KMS-11 (cell line): ENCODE measurements at regions not wholly inside any gene's neighbourhood (a gene's known extent, or its start where the extent isn't known, plus 50 kb on each side); places are given as distances from the start of the nearest gene placed in this dataset.

Experiments used
- H2AFZ ChIP-seq: fragments of 200-600 bp; sonication (generic); 2 replicates; pipeline ENCODE4 v1.6.1; 2016; ENCODE audit warnings: antibody characterized with exemption, mixed run types, low read depth
- H3K27ac ChIP-seq: fragments of 200-600 bp; sonication (generic); 2 replicates; pipeline ENCODE4 v1.6.1; 2016; ENCODE audit warnings: mild to moderate bottlenecking, mixed run types
- H3K27me3 ChIP-seq: fragments of 200-600 bp; sonication (generic); 2 replicates; pipeline ENCODE4 v1.6.1; 2017; ENCODE audit warnings: mild to moderate bottlenecking, low read depth, mixed run types, moderate library complexity; ENCODE audit not compliant: insufficient read depth
- H3K36me3 ChIP-seq: fragments of 200-600 bp; sonication (generic); 2 replicates; pipeline ENCODE4 v1.6.1; 2017; ENCODE audit warnings: mild to moderate bottlenecking, mixed run types; ENCODE audit not compliant: insufficient read depth
- H3K4me1 ChIP-seq: fragments of 200-600 bp; sonication (generic); 2 replicates; pipeline ENCODE4 v1.6.1; 2016; ENCODE audit warnings: mild to moderate bottlenecking, low read depth, mixed run types; ENCODE audit not compliant: poor library complexity, severe bottlenecking
- H3K4me2 ChIP-seq: fragments of 200-600 bp; sonication (generic); 2 replicates; pipeline ENCODE4 v1.7.0; 2016; ENCODE audit warnings: mild to moderate bottlenecking, mixed run types
- H3K4me3 ChIP-seq: fragments of 200-600 bp; sonication (generic); IDR thresholded peaks from 2 replicates; pipeline ENCODE4 v1.6.1; 2017; ENCODE audit warnings: low read depth, low read length, mixed read lengths; ENCODE audit not compliant: insufficient read depth
- H3K79me2 ChIP-seq: fragments of 200-600 bp; sonication (generic); 2 replicates; pipeline ENCODE4 v1.6.1; 2016; ENCODE audit warnings: low read depth, mixed run types; ENCODE audit not compliant: insufficient read depth
- H3K9ac ChIP-seq: fragments of 200-600 bp; sonication (generic); 2 replicates; pipeline ENCODE4 v1.6.1; 2016; ENCODE audit warnings: mild to moderate bottlenecking, mixed run types
- H4K20me1 ChIP-seq: fragments of 200-600 bp; sonication (generic); 2 replicates; pipeline ENCODE4 v1.6.1; 2016; ENCODE audit warnings: mild to moderate bottlenecking, mixed run types; ENCODE audit not compliant: insufficient read depth
- CTCF ChIP-seq: fragments of 200-600 bp; sonication (generic); conservative IDR thresholded peaks from 2 replicates; pipeline ENCODE4 v1.6.1; 2017; ENCODE audit warnings: low read depth, mild to moderate bottlenecking, antibody characterized with exemption, low read length, moderate library complexity, mixed read lengths

- H3K27me3 ChIP-seq: no peaks in the 10 kb centered on the region
- no peak for TF ChIP-seq CTCF
- H2AFZ ChIP-seq: no peak overlapping the region
- no peaks in the 10 kb centered on the region for H3K4me1 ChIP-seq
- no peak overlapping the region for H3K4me2 ChIP-seq
- no peaks in the 10 kb centered on the region for H3K79me2 ChIP-seq
- no peaks in the 10 kb centered on the region for H4K20me1 ChIP-seq
- no peak overlapping the region for H3K27ac ChIP-seq
- no peak overlapping the region for H3K9ac ChIP-seq
- no peaks in the 10 kb centered on the region for H3K36me3 ChIP-seq
- no peak overlapping the region for H3K4me3 ChIP-seq
These were observed 91.9 kb upstream of the TMPRSS15 start for GRCh38 chr21:18495523-18495922.

DNA sequence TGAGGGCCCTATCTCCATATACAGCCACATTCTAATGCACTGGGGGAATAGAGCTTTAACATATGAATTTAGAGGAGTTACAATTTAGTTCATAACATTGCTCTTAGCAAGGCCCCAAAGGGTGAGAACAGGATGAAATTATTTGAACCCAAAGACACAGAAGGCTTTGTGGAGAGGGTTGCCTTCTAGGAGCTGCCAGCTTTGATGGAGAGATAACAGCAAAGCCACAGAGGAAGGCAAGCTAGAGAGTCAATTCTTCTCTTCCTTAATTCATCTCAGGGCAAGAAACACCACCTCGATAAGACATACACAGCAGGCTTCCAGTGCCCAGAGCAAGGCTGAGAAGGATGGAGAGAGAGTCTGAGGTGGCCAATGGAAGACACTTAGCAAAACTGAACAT is 94.8 kb upstream of the TMPRSS15 start:
- no peak overlapping the region for H3K4me3 ChIP-seq
- H4K20me1 ChIP-seq: no peaks in the 10 kb centered on the region
- H3K27ac ChIP-seq: no peak overlapping the region
- H2AFZ ChIP-seq: no peak overlapping the region
- no peak overlapping the region for H3K4me2 ChIP-seq
- H3K36me3 ChIP-seq: no peaks in the 10 kb centered on the region
- no peaks in the 10 kb centered on the region for H3K79me2 ChIP-seq
- H3K27me3 ChIP-seq: no peaks in the 10 kb centered on the region
- H3K9ac ChIP-seq: no peak overlapping the region
- TF ChIP-seq CTCF: no peak
- H3K4me1 ChIP-seq: no peaks in the 10 kb centered on the region

DNA sequence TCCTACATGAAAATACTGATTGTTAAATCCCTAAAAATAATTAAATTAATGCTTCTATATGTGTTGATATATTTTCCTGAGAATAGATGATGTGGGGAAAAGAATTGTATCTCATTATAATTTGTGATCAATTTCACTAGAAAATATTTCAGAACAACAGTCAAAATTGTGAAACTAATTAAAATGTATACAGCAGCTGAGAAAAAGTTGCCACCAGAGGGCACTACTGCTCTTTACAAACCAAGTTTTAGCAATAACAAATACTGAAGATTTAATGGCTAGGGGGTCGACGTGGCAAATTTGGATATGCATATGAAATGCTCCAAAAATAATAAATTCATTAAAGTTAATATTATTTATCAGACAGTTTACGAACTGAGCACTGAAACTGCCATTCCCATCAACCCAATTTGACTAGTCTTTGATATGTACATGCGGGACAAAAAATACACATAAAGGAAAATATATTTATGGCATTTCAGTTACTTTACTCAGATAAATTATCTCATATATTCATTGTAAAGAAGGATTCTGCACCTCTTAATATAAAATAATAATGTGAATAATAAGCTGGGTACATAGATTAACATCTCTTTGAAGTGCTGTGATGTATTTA is 96.3 kb upstream of the TMPRSS15 start:
- H3K4me1 ChIP-seq: no peaks in the 10 kb centered on the region
- H3K27ac ChIP-seq: no peak overlapping the region
- no peak overlapping the region for H3K9ac ChIP-seq
- no peaks in the 10 kb centered on the region for H3K27me3 ChIP-seq
- no peaks in the 10 kb centered on the region for H3K79me2 ChIP-seq
- TF ChIP-seq CTCF: peak; percentile 96
- no peak overlapping the region for H2AFZ ChIP-seq
- no peaks in the 10 kb centered on the region for H4K20me1 ChIP-seq
- no peaks in the 10 kb centered on the region for H3K36me3 ChIP-seq
- no peak overlapping the region for H3K4me3 ChIP-seq
- no peak overlapping the region for H3K4me2 ChIP-seq

GRCh38 chr21:18518054-18518481 is 114.5 kb upstream of the TMPRSS15 start:
- TF ChIP-seq CTCF: no peak
- Histone ChIP-seq H3K27me3 (no peaks in the 10 kb centered on the region), H3K79me2 (no peaks in the 10 kb centered on the region), H3K27ac (no peak overlapping the region), H3K4me3 (no peak overlapping the region), H3K9ac (no peak overlapping the region), H2AFZ (no peak overlapping the region), H3K4me2 (no peak overlapping the region), H3K4me1 (no peaks in the 10 kb centered on the region), H4K20me1 (no peaks in the 10 kb centered on the region), H3K36me3 (no peaks in the 10 kb centered on the region)
